Activated naive CD8-positive, alpha-beta T cell treated with anti-CD3 and anti-CD28 coated beads for 36 hours (primary cell): ENCODE measurements at regions not wholly inside any gene's neighbourhood (a gene's known extent, or its start where the extent isn't known, plus 50 kb on each side); places are given as distances from the start of the nearest gene placed in this dataset.

ENCODE experiments used
- DNase-seq: peaks from one replicate; pipeline ENCODE4 v3.0.0; 2021
- H3K27ac Mint-ChIP-seq: one replicate; pipeline ENCODE4 v1.8.0; 2022; ENCODE audit warnings: mild to moderate bottlenecking, moderate library complexity, mixed read lengths
- H3K27me3 Mint-ChIP-seq: one replicate; pipeline ENCODE4 v1.8.0; 2022; ENCODE audit warnings: mild to moderate bottlenecking, mixed read lengths
- H3K36me3 Mint-ChIP-seq: one replicate; pipeline ENCODE4 v1.8.0; 2021; ENCODE audit warnings: mild to moderate bottlenecking, mixed read lengths
- H3K4me1 Mint-ChIP-seq: one replicate; pipeline ENCODE4 v1.8.0; 2021; ENCODE audit warnings: mixed read lengths
- H3K4me3 Mint-ChIP-seq: one replicate; pipeline ENCODE4 v1.8.0; 2022; ENCODE audit warnings: mild to moderate bottlenecking, moderate library complexity, mixed read lengths
- H3K9me3 Mint-ChIP-seq: one replicate; pipeline ENCODE4 v1.8.0; 2022; ENCODE audit warnings: mixed read lengths

GRCh38 chr2:222087998-222088397 lies 210.8 kb downstream of the PAX3 start:
- no peaks in the 10 kb centered on the region for H3K27me3 Mint-ChIP-seq
- no peak for DNase-seq
- H3K4me3 Mint-ChIP-seq: no peak overlapping the region
- no peak overlapping the region for H3K27ac Mint-ChIP-seq
- H3K36me3 Mint-ChIP-seq: no peaks in the 10 kb centered on the region
- H3K9me3 Mint-ChIP-seq: peaks cover 2% of the 10 kb centered on the region
- no peaks in the 10 kb centered on the region for H3K4me1 Mint-ChIP-seq

GRCh38 chr2:222082201-222082600 lies 216.6 kb downstream of the PAX3 start:
- peaks cover 2% of the 10 kb centered on the region for H3K9me3 Mint-ChIP-seq
- H3K4me3 Mint-ChIP-seq: no peak overlapping the region
- H3K36me3 Mint-ChIP-seq: no peaks in the 10 kb centered on the region
- H3K27ac Mint-ChIP-seq: no peak overlapping the region
- H3K4me1 Mint-ChIP-seq: no peaks in the 10 kb centered on the region
- H3K27me3 Mint-ChIP-seq: no peaks in the 10 kb centered on the region
- no peak for DNase-seq

- Mint-ChIP-seq H3K4me1 (no peaks in the 10 kb centered on the region), H3K9me3 (peaks cover 2% of the 10 kb centered on the region), H3K4me3 (no peak overlapping the region), H3K27ac (no peak overlapping the region), H3K36me3 (no peaks in the 10 kb centered on the region), H3K27me3 (no peaks in the 10 kb centered on the region)
- no peak for DNase-seq
These were observed 218.7 kb downstream of the PAX3 start for GRCh38 chr2:222080141-222080540.

GRCh38 chr2:222076973-222077690 lies 221.7 kb downstream of the PAX3 start:
- H3K4me1 Mint-ChIP-seq: no peaks in the 10 kb centered on the region
- DNase-seq: no peak
- no peaks in the 10 kb centered on the region for H3K36me3 Mint-ChIP-seq
- no peaks in the 10 kb centered on the region for H3K9me3 Mint-ChIP-seq
- H3K27ac Mint-ChIP-seq: no peak overlapping the region
- H3K27me3 Mint-ChIP-seq: no peaks in the 10 kb centered on the region
- H3K4me3 Mint-ChIP-seq: no peak overlapping the region

- H3K27me3 Mint-ChIP-seq: peaks cover 7% of the 10 kb centered on the region
- no peaks in the 10 kb centered on the region for H3K4me1 Mint-ChIP-seq
These were observed 224.1 kb downstream of the PAX3 start for GRCh38 chr2:222074674-222075073.

GRCh38 chr2:222071911-222072310 lies 226.9 kb downstream of the PAX3 start:
- H3K27me3 Mint-ChIP-seq: peaks cover 7% of the 10 kb centered on the region
- no peaks in the 10 kb centered on the region for H3K9me3 Mint-ChIP-seq
- H3K4me3 Mint-ChIP-seq: no peak overlapping the region
- no peaks in the 10 kb centered on the region for H3K36me3 Mint-ChIP-seq
- H3K27ac Mint-ChIP-seq: no peak overlapping the region
- DNase-seq: no peak
- H3K4me1 Mint-ChIP-seq: no peaks in the 10 kb centered on the region

More at GRCh38 chr2:222074674-222075073, 224.1 kb downstream of the PAX3 start:
- Mint-ChIP-seq H3K4me3 (no peak overlapping the region), H3K9me3 (no peaks in the 10 kb centered on the region), H3K27ac (no peak overlapping the region), H3K36me3 (no peaks in the 10 kb centered on the region)
- DNase-seq: no peak

- no peaks in the 10 kb centered on the region for H3K9me3 Mint-ChIP-seq
- H3K4me1 Mint-ChIP-seq: no peaks in the 10 kb centered on the region
- peaks cover 13% of the 10 kb centered on the region for H3K27me3 Mint-ChIP-seq
- no peaks in the 10 kb centered on the region for H3K36me3 Mint-ChIP-seq
- DNase-seq: no peak
- no peak overlapping the region for H3K27ac Mint-ChIP-seq
- H3K4me3 Mint-ChIP-seq: no peak overlapping the region
These were observed 234.5 kb downstream of the PAX3 start for GRCh38 chr2:222064286-222064685.

- H3K27me3 Mint-ChIP-seq: peaks cover 35% of the 10 kb centered on the region
- no peak overlapping the region for H3K27ac Mint-ChIP-seq
- no peaks in the 10 kb centered on the region for H3K4me1 Mint-ChIP-seq
- no peaks in the 10 kb centered on the region for H3K9me3 Mint-ChIP-seq
- no peaks in the 10 kb centered on the region for H3K36me3 Mint-ChIP-seq
- H3K4me3 Mint-ChIP-seq: no peak overlapping the region
- no peak for DNase-seq
These were observed 239.9 kb downstream of the PAX3 start for GRCh38 chr2:222058819-222059445.

GRCh38 chr2:222057347-222058073 lies 241.3 kb downstream of the PAX3 start:
- no peak overlapping the region for H3K27ac Mint-ChIP-seq
- no peaks in the 10 kb centered on the region for H3K4me1 Mint-ChIP-seq
- H3K27me3 Mint-ChIP-seq: peaks cover 47% of the 10 kb centered on the region
- DNase-seq: no peak
- no peak overlapping the region for H3K4me3 Mint-ChIP-seq
- no peaks in the 10 kb centered on the region for H3K36me3 Mint-ChIP-seq
- no peaks in the 10 kb centered on the region for H3K9me3 Mint-ChIP-seq

GRCh38 chr2:222055328-222055727 lies 243.5 kb downstream of the PAX3 start:
- no peak overlapping the region for H3K4me3 Mint-ChIP-seq
- H3K27ac Mint-ChIP-seq: no peak overlapping the region
- H3K36me3 Mint-ChIP-seq: no peaks in the 10 kb centered on the region
- no peaks in the 10 kb centered on the region for H3K4me1 Mint-ChIP-seq
- no peaks in the 10 kb centered on the region for H3K9me3 Mint-ChIP-seq
- no peak for DNase-seq
- H3K27me3 Mint-ChIP-seq: peaks cover 44% of the 10 kb centered on the region

- Mint-ChIP-seq H3K4me3 (no peak overlapping the region), H3K4me1 (no peaks in the 10 kb centered on the region), H3K27me3 (peaks cover 39% of the 10 kb centered on the region), H3K9me3 (no peaks in the 10 kb centered on the region), H3K36me3 (no peaks in the 10 kb centered on the region), H3K27ac (no peak overlapping the region)
- no peak for DNase-seq
These were observed 244.0 kb downstream of the PAX3 start for GRCh38 chr2:222054813-222055212.

- Mint-ChIP-seq H3K4me3 (no peak overlapping the region), H3K27ac (no peak overlapping the region), H3K27me3 (peaks cover 32% of the 10 kb centered on the region), H3K4me1 (no peaks in the 10 kb centered on the region), H3K9me3 (no peaks in the 10 kb centered on the region), H3K36me3 (no peaks in the 10 kb centered on the region)
- no peak for DNase-seq
These were observed 245.8 kb downstream of the PAX3 start for GRCh38 chr2:222052934-222053367.

- Mint-ChIP-seq H3K4me3 (no peak overlapping the region), H3K27me3 (peaks cover 29% of the 10 kb centered on the region), H3K9me3 (no peaks in the 10 kb centered on the region), H3K27ac (no peak overlapping the region), H3K4me1 (no peaks in the 10 kb centered on the region), H3K36me3 (no peaks in the 10 kb centered on the region)
- DNase-seq: no peak
These were observed 247.8 kb downstream of the PAX3 start for GRCh38 chr2:222050981-222051380.

- H3K4me3 Mint-ChIP-seq: no peak overlapping the region
- H3K27ac Mint-ChIP-seq: no peak overlapping the region
- no peaks in the 10 kb centered on the region for H3K36me3 Mint-ChIP-seq
- H3K27me3 Mint-ChIP-seq: peaks cover 29% of the 10 kb centered on the region
- H3K4me1 Mint-ChIP-seq: no peaks in the 10 kb centered on the region
- no peak for DNase-seq
- no peaks in the 10 kb centered on the region for H3K9me3 Mint-ChIP-seq
These were observed 248.9 kb downstream of the PAX3 start for GRCh38 chr2:222049946-222050345.

- Mint-ChIP-seq H3K4me1 (no peaks in the 10 kb centered on the region), H3K27me3 (peaks cover 8% of the 10 kb centered on the region), H3K27ac (no peak overlapping the region), H3K4me3 (no peak overlapping the region), H3K36me3 (no peaks in the 10 kb centered on the region), H3K9me3 (no peaks in the 10 kb centered on the region)
- DNase-seq: no peak
These were observed 254.9 kb downstream of the PAX3 start for GRCh38 chr2:222043897-222044296.
